ENCODE measurements at regions not wholly inside any gene's neighbourhood (a gene's known extent, or its start where the extent isn't known, plus 50 kb on each side); places are given as distances from the start of the nearest gene placed in this dataset.
"Not testable (repeated sequence)": the region's sequence is repeated elsewhere in the genome, so short reads cannot be mapped to it uniquely, and the experiment has no call there.

DNA sequence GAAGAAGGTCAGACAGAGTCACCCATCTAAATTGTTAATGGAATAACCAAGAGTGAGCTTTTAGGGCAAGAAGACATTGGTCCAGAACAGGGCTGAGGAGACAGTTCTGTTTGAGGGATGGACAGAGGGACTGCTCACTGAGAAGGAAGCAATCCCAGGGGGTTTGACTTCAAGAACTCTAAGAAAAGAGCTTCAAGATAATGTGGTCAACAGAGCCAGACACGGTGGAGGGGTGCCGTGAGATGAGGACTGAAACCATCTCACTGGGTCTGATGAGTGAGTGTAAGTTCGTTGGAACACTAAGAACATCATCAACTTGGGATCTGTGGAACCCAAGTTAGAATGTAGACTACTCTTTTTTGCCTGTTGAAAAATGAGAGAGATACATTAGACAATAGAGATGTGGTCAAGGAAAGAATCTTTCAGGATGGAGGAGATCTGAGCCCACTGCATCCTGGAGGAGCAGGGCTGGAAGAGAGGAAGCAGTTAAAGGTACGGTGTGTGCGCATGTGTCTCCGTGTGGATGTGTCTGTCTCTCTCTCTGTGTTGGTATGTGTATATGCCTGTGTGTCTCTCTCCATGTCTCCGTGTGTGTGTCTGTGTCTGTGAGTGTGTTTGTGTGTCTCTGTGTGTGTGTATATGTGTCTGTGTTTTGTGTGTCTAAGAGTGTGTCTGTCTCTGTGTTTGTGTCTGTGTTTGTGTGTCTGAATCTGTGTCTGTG lies 172.1 kb downstream of the MYCN start:
- no peak for DNase-seq

DNA sequence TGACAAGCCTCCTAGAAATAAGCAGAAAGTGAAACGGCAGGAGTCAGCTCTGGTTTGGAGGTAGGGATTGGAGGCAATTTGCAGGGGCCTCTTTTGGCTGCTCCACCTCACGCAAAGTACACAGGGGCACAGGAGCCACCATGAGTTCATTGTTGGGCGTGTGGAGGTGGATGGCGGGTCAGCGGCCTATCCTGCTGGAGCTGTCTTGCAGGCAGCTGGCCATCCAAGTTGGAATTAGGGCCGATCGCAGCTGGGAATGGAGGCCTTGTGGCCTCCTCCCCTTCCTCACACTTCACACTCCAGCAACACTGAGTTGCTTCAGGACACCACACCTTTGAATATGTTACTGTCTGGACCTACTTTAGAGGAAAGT lies 171.5 kb downstream of the MYCN start:
- DNase-seq, result no peak

DNA sequence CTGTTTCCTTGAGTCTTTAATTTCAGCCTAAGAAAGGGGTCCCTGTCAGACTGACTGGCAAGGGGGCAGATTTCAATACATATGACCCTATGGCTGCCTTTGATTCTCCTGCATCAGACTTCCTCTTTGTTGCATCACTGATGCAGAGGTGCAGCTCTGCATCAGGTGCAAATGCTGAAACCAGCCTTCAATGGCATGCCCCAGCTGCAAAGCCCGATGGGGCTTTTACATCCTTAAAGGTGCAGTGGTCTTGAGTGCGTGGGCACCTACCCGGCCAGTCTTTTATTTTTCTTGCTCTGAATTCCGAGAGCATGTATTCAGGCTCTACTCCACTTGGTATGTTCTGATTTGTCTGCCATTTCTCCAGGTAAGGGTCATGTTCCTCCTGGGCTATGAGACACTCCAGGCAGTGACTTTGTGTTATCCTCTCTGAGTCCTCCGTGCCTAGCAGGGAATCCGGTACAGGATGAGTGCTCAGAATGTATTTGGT lies 169.5 kb downstream of the MYCN start:
- DNase-seq, result no peak

DNA sequence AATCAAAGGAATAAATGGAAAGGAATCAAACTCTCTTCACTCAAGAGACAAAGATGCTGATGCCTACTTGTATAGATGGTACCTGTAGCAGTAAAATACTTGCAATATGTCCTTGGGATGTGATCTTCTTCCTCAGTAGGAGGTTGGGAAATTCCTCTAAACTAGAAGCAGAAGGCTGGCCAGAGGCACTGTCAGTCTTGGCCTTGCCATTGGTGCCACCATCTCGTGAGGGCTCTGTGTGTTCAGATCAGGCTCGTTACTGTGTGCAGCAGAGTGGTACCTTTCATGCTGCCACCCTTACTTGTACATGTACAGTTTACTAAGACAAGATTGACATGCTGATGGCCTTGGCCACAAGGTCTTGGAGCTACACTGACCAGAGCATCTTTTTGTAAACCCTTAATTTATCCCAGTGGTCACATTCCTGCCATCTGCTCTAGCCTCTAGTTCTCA lies 169.0 kb downstream of the MYCN start:
- no peak for DNase-seq

DNA sequence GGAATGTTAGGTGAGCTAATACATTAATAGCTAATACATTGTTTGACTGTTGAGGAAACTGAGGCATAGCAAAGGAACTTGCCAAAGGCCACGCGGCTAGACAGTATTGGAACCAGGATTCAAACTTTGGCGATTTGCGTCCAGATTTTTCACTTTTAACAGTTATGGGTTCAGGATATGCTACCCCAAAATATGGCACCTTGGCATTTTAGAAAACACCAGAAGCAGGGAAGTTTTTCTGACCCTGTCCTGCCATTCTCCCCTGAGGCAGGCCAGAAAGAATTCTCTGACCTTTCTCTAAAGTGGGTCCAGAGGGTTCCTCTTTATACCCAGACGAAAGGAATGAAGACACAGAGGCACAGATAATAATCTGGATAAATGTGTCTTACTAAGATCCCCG lies 166.9 kb downstream of the MYCN start:
- no peak for DNase-seq

DNA sequence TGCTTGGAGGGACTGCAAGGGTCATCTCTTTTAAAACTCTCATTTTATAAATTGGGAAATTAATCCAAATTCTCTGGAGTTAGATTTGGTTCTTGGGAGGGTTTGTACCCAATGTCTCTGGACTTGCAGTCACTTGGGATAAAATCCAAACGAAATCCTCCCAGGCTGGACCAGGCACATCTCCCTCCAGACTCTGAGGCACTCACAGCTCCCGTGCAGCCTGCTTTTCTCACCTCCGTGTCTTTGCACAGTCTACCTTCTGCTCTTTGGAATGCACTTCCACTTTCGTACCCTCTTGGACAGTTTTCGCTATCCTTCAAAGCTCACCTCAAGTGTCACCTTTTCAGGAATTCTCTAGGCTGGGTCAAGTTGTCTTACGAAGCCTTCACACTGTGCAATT lies 166.3 kb downstream of the MYCN start:
- DNase-seq, result no peak

DNA sequence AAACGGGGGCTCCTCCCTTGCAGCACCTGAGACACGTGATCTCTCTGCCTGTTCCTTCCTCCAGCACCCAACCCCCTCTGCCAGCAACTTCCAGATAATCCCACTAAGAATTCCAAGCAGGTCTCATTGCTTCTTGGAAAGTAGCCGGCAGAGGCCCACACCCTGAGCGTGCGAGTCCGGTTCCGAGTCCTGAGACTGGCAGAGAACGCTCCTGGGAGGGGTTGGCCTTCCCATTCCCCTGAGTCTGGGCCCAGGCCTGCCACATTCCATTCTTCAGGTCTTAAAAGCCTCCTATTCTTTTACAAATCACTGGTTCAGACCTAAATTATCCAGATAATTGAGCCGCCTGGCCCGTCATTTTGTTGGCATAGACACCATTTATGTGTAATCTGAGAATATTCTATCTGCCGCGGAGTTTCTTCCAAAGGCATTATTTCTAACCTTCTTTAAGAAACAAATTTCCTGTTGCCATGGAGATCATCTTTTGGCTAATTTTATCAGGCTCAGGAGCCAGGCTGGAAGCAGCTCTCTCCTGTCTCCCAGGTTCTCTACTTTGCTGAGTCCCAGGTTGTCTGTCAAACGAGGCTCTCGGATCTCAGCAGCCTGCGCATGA lies 165.4 kb downstream of the MYCN start:
- DNase-seq, result no peak

DNA sequence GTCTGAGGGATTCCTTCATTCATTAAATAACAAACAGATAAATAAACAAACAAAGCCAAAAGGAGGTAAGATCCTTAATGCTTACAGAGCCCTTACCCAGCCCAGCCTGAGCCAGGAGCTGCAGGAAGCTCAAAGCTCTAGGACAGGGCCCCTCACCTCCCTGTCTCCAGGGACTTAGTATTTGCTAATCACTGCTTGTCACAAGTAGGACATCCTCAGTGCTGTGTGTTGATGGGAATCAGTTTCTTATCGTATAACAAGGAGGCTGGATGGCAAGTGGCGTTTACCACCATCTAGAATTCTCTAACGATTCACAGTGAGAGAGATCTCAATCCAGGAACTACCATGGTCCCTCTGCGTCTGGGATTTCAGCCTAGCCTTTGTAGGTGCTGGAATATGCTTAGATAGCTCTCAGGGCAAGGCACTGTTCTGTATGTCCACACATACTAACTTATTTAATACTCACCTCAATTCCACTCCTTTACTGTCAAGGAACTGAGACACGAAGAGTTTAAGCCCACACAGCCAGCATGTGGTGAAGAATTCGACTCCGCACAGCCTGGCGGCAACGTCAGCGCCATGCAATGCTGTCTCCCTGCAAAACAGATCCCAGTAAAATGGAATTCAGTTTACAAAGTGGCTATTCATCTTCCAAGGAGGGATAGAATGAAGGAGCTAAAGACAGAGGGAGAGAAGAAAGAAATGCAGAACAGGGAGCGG lies 164.8 kb downstream of the MYCN start:
- DNase-seq, result no peak

DNA sequence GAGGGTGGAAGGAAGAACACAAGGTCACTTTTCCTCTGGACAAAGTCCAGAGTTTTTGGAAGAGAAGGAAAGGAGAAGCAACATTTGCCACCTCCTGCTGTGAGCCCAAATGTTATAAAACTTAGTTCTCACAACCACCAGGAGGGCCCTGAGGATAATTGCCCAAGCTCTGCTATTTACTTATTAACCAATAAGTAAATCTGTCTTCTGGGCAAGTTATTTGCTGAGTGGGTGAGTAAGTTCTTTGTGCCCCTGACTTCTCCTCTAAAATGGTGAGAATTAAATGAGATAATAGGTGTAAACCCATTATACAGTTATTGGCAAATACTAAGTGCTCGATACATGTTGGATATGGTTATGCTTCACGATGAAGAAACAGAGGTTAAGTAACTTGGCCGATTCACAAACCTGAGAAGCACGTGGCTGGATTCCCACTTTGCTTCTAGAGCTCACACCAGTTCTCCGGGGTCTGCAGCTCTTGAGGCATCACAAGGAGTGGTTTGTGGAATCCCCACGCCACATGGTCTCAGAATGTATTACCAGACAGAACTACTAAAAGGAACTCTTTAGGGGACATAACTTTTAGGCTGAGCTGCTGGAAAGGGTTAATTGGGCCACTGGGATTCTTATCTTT lies 164.1 kb downstream of the MYCN start:
- DNase-seq, result no peak

DNA sequence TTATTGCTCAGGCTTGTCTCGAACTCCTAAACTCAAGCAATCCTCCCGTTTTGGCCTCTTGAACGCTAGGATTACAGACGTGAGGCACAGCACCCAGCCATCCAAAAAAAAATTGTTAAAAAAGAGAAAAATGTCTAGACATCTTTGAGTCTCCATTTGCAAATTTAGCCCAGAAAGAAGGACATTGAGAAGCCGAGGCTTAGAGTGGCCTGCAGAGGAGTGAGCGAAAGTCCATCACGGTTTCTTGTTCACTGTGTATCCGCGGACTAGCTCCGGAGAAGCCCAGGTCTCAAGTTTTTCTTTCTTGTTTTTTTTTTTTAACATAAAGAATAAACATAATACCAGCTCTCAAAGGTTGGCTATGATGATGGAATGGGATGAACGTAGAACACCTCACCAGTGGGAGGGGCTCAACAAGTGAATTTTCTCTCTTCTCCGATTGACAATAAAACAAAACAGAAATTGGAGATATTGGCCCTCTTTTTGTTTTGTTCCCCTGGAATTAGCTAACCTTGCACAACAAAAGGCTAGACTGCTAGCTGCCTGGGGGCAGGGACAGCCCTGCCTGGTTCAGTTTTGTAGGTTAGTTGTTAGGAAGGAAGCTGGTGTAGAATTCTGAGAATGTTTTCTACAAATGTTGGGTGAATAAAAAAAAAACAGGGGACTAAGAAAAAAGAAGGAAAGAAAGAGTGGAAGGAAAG lies 163.4 kb downstream of the MYCN start:
- no peak for DNase-seq

DNA sequence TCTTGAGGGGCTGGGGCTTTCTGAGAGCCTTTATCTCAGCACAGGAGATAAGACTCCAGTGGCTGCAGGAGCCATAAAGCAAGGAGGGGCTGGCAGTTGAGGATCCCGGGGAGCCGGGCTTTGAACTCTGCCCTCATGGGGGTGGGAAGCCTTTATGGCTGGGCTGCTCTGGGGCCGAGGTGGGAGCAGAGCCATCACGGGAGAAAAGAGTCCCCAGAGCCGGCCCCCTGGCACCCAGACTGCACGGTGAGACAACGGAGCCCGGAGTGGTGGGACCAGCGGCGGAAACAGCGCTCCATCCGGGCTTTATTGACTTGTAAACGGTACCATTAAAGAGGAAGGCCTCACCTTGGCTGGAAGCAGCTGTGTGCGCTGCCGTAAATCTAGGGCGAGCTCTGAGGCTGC lies 162.6 kb downstream of the MYCN start:
- no peak for DNase-seq

DNA sequence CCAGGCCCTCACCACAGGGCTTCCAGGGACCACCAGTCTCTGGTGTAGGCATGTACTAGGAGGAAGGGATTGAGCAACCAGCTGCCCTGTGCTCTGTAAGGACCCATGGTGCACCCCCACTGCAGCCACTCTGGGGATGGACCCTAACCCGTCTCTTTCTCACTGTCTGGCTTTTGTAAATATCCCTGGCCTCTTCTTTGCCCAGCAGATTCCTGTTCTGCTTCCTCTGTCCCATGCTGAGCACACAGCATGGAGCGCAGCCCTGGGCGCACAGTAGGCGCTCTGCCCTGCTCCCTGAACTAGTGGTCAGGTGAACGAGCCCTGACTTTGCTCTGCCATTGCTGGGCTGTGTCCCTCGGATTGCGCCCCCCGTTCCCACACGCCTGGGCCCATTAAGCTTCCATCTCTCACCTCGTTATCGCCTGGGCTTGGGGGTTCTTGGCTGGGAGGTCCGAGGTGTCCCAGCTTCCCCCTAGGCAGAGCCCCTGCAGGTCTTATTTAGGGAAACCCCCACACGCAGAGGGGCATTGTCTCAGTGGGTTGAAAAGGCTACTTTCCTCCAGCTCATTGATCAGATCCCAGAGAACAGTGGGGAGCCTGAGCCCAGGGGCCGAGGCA lies 162.1 kb downstream of the MYCN start:
- DNase-seq, result no peak

DNA sequence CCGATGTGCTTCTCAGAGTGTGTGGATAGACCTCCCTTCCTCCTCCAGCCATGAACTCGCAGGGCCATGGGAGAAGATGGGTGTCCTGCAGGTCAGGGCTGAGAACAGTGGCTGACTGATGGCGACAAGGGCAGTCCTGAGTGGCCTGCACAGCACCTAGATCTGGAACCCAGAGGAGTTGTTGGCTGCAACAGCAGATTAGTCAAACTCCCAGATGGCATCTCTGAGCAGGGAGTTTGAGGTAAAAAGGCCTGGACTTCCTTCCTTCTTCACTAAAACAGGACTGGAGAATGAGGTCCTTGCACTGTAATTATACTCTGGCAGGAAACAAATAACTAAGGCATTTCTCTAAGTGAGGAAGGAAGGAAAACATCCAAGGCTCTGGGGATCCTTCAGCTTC lies 160.8 kb downstream of the MYCN start:
- no peak for DNase-seq

DNA sequence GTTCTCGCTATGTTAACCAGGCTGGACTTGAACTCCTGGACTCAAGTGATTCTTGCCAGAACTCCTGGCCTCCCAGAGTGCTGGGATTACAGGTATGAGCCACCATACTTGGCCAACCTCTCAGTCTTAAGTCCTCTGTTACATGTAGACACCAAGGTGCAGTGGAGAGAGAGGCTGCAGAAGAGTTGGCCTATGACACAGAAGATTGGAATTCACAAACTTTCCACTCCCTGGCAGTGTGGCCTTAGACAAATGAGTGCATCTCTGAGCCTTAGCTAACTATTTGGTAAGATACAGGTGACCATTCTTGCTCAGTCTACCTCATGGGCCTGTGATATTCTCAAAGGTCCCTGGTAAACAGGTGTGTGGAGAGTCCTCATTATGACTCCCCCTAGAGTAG lies 159.7 kb downstream of the MYCN start:
- no peak for DNase-seq

DNA sequence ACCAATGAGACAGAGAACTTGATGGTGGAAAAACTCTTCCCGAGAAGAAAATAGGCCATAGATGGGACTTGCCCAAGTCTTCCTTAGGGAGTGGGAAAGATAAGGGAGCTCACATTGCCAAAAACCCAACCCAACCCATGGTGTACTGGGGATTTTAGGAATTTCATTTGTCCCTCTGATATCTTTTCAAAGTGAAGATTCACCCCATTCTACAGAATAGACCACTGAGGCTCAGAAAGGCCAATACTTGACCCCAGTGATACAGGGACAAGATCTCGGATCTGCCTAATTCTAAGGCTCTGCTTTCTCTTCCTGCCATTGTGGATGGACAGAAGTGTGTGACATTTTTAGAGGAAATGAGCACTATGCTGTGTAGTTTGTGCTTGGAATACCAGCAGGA lies 159.0 kb downstream of the MYCN start:
- no peak for DNase-seq

DNA sequence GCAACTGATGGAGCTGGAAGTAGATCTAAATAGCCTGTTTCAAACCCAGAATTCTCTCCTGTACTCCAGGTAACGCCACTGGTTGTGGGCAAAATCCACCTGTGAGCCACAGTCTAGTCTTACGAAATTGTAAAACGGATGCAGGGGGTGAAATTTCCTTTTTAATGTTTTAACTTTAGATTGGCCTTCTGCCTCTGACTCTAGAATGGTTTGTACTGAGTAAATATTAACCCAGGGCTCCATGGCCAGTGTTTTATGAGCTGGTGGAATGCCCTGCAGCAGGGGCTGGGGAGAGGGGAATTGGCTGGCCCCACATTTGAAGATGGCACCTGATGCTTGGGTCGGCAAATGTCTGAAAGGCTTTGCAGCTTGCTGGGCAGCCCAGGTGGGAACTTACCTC lies 156.6 kb downstream of the MYCN start:
- DNase-seq, result no peak

DNA sequence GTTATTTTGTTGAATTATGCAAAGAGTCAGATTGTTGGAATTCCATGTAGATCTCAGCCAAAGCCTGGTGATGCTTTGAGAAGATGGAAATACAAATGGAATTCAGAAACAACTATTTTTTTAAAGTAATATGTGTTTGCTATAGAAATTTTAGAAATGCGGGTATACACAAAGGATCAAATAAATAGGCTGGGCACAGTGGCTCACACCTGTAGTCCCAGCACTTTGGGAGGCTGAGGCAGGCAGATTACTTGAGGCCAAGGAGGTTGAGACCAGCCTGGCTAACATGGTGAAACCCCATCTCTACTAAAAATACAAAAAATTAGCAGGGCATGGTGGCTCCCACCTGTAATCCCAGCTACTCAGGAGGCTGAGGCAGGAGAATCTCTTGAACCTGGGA lies 155.1 kb downstream of the MYCN start:
- not testable (repeated sequence) for DNase-seq

DNA sequence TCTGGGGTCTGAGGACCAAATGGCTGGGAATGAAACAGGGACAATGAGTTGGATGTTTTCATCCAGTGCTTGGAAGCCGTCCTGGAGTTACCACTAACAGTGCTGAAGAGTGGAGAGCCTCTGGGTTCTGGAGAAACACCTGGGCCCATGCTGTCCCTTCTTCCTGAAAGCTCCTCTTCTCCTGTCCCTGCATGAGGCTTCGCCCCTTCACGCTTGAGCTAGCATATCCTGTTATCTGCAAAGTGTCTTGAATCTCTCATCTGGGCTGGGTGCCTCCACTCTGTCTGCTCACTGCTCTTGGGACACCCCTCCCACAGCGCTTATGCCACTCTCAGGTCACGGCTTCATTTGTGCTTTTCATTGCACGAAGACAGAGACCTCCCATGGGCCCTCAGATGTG lies 154.5 kb downstream of the MYCN start:
- no peak for DNase-seq

DNA sequence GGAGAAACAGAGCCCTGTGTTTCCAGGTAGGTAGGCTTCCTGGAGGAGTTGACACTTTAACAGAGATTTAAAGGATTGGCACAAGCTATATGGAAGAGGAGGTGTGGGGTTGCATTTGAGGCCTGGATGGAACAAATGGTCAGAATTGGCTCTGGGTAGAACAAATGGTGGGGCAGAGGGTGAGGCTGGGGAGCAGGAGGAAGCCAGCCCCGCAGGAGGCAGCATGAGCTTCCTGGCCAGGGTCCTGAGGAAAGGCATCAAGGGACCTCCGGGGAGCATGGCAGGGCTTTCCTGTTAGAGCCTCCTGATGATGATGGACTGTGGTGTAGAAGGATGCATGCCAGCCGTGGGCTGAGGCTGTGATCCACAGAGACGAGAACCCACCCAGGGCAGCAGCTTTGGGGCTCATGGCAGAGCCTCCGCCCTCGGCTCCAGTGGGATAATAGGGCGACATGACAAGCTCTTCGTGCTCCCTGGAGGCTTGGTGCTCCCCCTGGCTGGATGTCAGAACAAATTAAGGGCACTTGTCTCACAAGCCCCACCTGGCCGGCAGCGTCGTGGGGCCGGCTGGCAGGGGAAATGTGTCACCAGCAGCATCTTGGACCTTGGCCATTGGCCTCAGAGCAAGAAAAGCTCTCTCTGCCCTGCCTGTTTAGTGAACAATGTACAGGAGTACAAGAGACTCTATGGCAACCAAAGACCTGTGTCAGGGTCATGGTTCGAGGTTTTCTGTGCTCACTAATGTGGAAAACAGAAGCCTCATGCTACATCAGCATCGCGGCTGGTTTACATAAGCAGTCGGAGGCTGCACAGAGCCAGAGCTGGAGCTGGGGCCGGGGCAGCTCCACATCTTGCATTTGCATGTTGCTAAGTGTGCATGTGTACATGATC lies 153.5 kb downstream of the MYCN start:
- DNase-seq, result no peak

DNA sequence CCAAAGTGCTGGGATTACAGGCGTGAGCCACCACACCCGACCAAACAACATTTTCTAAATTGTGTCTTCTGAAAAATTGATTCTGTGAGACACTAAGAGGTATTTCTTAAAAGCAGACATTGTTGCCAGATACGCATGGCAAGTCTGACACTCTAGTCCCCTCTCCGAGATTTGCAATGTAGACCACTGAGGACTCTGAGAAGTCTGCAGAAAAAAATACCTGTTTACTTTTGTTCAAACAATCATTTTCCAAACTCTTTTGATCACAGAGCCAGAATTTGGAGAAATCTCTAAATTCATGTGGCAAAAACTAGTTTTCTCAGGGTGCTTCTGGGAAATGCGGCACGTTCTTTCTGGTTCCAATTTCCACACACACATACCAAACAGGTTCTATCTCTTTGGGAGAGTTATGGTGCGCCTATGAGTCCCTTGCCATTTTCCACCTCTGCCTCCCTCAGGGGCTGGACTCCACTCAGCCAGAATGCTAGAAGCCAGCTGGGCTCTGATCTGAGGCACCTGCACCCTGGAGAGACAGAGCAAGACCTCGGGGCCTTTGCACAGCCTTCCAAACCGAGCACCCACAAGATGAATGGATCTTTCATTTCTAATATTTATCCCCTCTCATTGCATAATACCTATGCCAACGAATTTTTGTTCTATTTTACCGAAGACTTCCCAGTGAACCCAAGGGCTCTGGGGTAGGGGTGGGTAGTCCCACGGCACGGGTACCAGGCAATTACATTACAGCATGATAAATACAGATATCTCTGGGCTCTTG lies 152.7 kb downstream of the MYCN start:
- no peak for DNase-seq
